MM.1S (cell line): ENCODE measurements at regions not wholly inside any gene's neighbourhood (a gene's known extent, or its start where the extent isn't known, plus 50 kb on each side); places are given as distances from the start of the nearest gene placed in this dataset.

Source experiments
- DNase-seq: peaks from one replicate; pipeline ENCODE4 v3.0.0-alpha.2; 2015
- H2AFZ ChIP-seq: fragments of 300-600 bp; sonication (generic); 2 replicates; pipeline ENCODE4 v1.6.0; 2016; ENCODE audit warnings: antibody characterized with exemption, low read length
- H3F3A ChIP-seq: fragments of 300-600 bp; sonication (generic); 2 replicates; pipeline ENCODE4 v1.6.1; 2016; ENCODE audit warnings: mild to moderate bottlenecking, antibody characterized with exemption, low read length, moderate library complexity, mixed read lengths; ENCODE audit not compliant: insufficient read depth
- H3K27ac ChIP-seq: fragments of 300-600 bp; sonication (generic); 2 replicates; pipeline ENCODE4 v1.5.1; 2016; ENCODE audit warnings: mild to moderate bottlenecking, low read length
- H3K27me3 ChIP-seq: fragments of 300-600 bp; sonication (generic); replicated peaks from 2 replicates; pipeline ENCODE4 v1.6.0; 2016; ENCODE audit warnings: low read length; ENCODE audit not compliant: insufficient read depth
- H3K36me3 ChIP-seq: fragments of 300-600 bp; sonication (generic); replicated peaks from 2 replicates; pipeline ENCODE4 v1.6.1; 2016; ENCODE audit warnings: mild to moderate bottlenecking, low read length, mixed read lengths; ENCODE audit not compliant: insufficient read depth
- H3K4me1 ChIP-seq: fragments of 300-600 bp; sonication (generic); 2 replicates; pipeline ENCODE4 v1.6.1; 2016; ENCODE audit warnings: low read length, mixed read lengths
- H3K4me2 ChIP-seq: fragments of 300-600 bp; sonication (generic); 2 replicates; pipeline ENCODE4 v1.6.0; 2016; ENCODE audit warnings: low read depth, low read length
- H3K4me3 ChIP-seq: fragments of 300-600 bp; sonication (generic); 2 replicates; pipeline ENCODE4 v1.5.1; 2016; ENCODE audit warnings: low read length, mixed read lengths
- H3K79me2 ChIP-seq: fragments of 300-600 bp; sonication (generic); 2 replicates; pipeline ENCODE4 v1.6.1; 2016; ENCODE audit warnings: mixed run types, low read length, mixed read lengths
- H3K9ac ChIP-seq: fragments of 300-600 bp; sonication (generic); 2 replicates; pipeline ENCODE4 v1.6.1; 2016; ENCODE audit warnings: low read length, mixed read lengths
- H3K9me2 ChIP-seq: fragments of 300-600 bp; sonication (generic); replicated peaks from 2 replicates; pipeline ENCODE4 v1.6.1; 2016; ENCODE audit warnings: mild to moderate bottlenecking, low read length, mixed read lengths; ENCODE audit not compliant: insufficient read depth
- H3K9me3 ChIP-seq: fragments of 300-600 bp; sonication (generic); replicated peaks from 2 replicates; pipeline ENCODE4 v1.6.1; 2016; ENCODE audit warnings: mild to moderate bottlenecking, low read length, mixed read lengths; ENCODE audit not compliant: insufficient read depth
- H4K20me1 ChIP-seq: fragments of 300-600 bp; sonication (generic); 2 replicates; pipeline ENCODE4 v1.6.1; 2016; ENCODE audit warnings: mild to moderate bottlenecking, low read length, moderate library complexity, mixed read lengths; ENCODE audit not compliant: insufficient read depth
- CTCF ChIP-seq: fragments of 300-600 bp; sonication (generic); IDR thresholded peaks from 2 replicates; pipeline ENCODE4 v1.5.1; 2016; ENCODE audit warnings: antibody characterized with exemption, low read length, mixed read lengths
- EZH2 ChIP-seq: fragments of 300-600 bp; sonication (generic); optimal IDR thresholded peaks from 2 replicates; pipeline ENCODE3; 2017; ENCODE audit warnings: low read depth, mild to moderate bottlenecking, antibody characterized with exemption, low read length, mixed read lengths
- EZH2phosphoT487 ChIP-seq: fragments of 300-600 bp; sonication (generic); IDR thresholded peaks from 2 replicates; pipeline ENCODE4 v1.6.1; 2018; ENCODE audit warnings: antibody characterized with exemption, low read length

GRCh38 chr13:83935566-83935965 lies 53.3 kb upstream of the SLITRK1 start:
- Histone ChIP-seq H3K9me2 (no peaks in the 10 kb centered on the region), H3F3A (no peaks in the 10 kb centered on the region), H3K27ac (no peak overlapping the region), H2AFZ (no peak overlapping the region), H3K79me2 (no peaks in the 10 kb centered on the region), H3K9ac (no peak overlapping the region), H3K36me3 (no peaks in the 10 kb centered on the region), H3K27me3 (no peaks in the 10 kb centered on the region), H3K4me1 (peaks cover 6% of the 10 kb centered on the region; the same call in 1 of the 2 replicates), H4K20me1 (no peaks in the 10 kb centered on the region), H3K4me2 (no peak overlapping the region), H3K9me3 (no peaks in the 10 kb centered on the region), H3K4me3 (no peak overlapping the region)
- DNase-seq, result no peak
- TF ChIP-seq EZH2 (no peak), CTCF (no peak), EZH2phosphoT487 (no peak)
